WTC11 (cell line): ENCODE measurements at regions not wholly inside any gene's neighbourhood (a gene's known extent, or its start where the extent isn't known, plus 50 kb on each side); places are given as distances from the start of the nearest gene placed in this dataset.

Experiments used
- ATAC-seq: fragments of 200-7000 bp; cut with Tn5 transposase; 2 replicates; pipeline ENCODE4 v1.10.0; 2021; ENCODE audit warnings: mild to moderate bottlenecking, moderate library complexity
- CTCF ChIA-PET: fragments of 300-600 bp; sonication (Branson Sonifier 250); formaldehyde crosslinking; loops from one replicate; lab custom pipeline; 2021; ENCODE audit warnings: antibody characterized with exemption; lab: Charles Lee
- POLR2A ChIA-PET: fragments of 350-600 bp; sonication (Branson Sonifier 250); formaldehyde crosslinking; loops from one replicate; lab custom pipeline; 2021; ENCODE audit warnings: antibody characterized with exemption; lab: Charles Lee
- DNase-seq: peaks from one replicate; pipeline ENCODE4 v3.0.0; 2021; ENCODE audit warnings: low spot score
- H3K27ac Mint-ChIP-seq: 2 replicates; pipeline ENCODE4 v1.8.0; 2021; ENCODE audit warnings: mixed read lengths
- H3K27me3 Mint-ChIP-seq: 2 replicates; pipeline ENCODE4 v1.8.0; 2021; ENCODE audit warnings: low read depth, mild to moderate bottlenecking, moderate library complexity, mixed read lengths
- H3K36me3 Mint-ChIP-seq: 2 replicates; pipeline ENCODE4 v1.8.0; 2021; ENCODE audit warnings: mixed read lengths
- H3K4me1 Mint-ChIP-seq: 2 replicates; pipeline ENCODE4 v1.8.0; 2022; ENCODE audit warnings: mixed read lengths
- H3K4me3 Mint-ChIP-seq: 2 replicates; pipeline ENCODE4 v1.8.0; 2021; ENCODE audit warnings: mild to moderate bottlenecking, moderate library complexity, mixed read lengths
- H3K9me3 Mint-ChIP-seq: 2 replicates; pipeline ENCODE4 v1.8.0; 2021; ENCODE audit warnings: mixed read lengths
- AR ChIP-seq: fragments of 250-450 bp; sonication (Bioruptor Pico); IDR thresholded peaks from 2 replicates; pipeline ENCODE4 v1.9.0; 2021; ENCODE audit warnings: mild to moderate bottlenecking
- CTCF ChIP-seq: fragments of 200-600 bp; IDR thresholded peaks from 2 replicates; pipeline ENCODE4 v1.8.0; 2022; ENCODE audit warnings: antibody characterized with exemption
- E2F5 ChIP-seq: sonication (generic); formaldehyde crosslinking; IDR thresholded peaks from 2 replicates; pipeline ENCODE4 v1.8.1; 2022; ENCODE audit warnings: mild to moderate bottlenecking, moderate library complexity, missing genetic modification reagents
- EMX1 ChIP-seq: fragments of 250-450 bp; sonication (Bioruptor Pico); IDR thresholded peaks from 2 replicates; pipeline ENCODE4 v1.8.0; 2021; ENCODE audit warnings: mild to moderate bottlenecking
- ERG ChIP-seq: fragments of 250-450 bp; sonication (Bioruptor Pico); IDR thresholded peaks from 2 replicates; pipeline ENCODE4 v1.8.0; 2021; ENCODE audit warnings: mild to moderate bottlenecking
- FOXK1 ChIP-seq: sonication (generic); formaldehyde crosslinking; IDR thresholded peaks from 2 replicates; pipeline ENCODE4 v1.8.0; 2022; ENCODE audit warnings: mild to moderate bottlenecking, moderate library complexity, missing genetic modification reagents
- IRF1 ChIP-seq: sonication (generic); formaldehyde crosslinking; IDR thresholded peaks from 2 replicates; pipeline ENCODE4 v1.8.0; 2023; ENCODE audit warnings: missing genetic modification reagents
- JAZF1 ChIP-seq: fragments of 250-450 bp; sonication (Bioruptor Pico); IDR thresholded peaks from 2 replicates; pipeline ENCODE4 v1.9.0; 2021; ENCODE audit warnings: moderate library complexity, mild to moderate bottlenecking, inconsistent platforms
- KAT7 ChIP-seq: sonication (generic); formaldehyde crosslinking; IDR thresholded peaks from 2 replicates; pipeline ENCODE4 v1.8.1; 2023; ENCODE audit warnings: missing genetic modification reagents, mild to moderate bottlenecking, borderline replicate concordance
- MLX ChIP-seq: sonication (generic); formaldehyde crosslinking; IDR thresholded peaks from 2 replicates; pipeline ENCODE4 v1.8.1; 2023; ENCODE audit warnings: mild to moderate bottlenecking, missing genetic modification reagents, moderate library complexity
- NR3C1 ChIP-seq: sonication (generic); formaldehyde crosslinking; conservative IDR thresholded peaks from 2 replicates; pipeline ENCODE4 v1.8.1; 2023; ENCODE audit warnings: low read depth, mild to moderate bottlenecking, missing genetic modification reagents
- SP1 ChIP-seq: sonication (generic); formaldehyde crosslinking; conservative IDR thresholded peaks from 2 replicates; pipeline ENCODE4 v1.8.1; 2022; ENCODE audit warnings: missing genetic modification reagents
- STAT6 ChIP-seq: sonication (generic); formaldehyde crosslinking; conservative IDR thresholded peaks from 2 replicates; pipeline ENCODE4 v1.8.1; 2023; ENCODE audit warnings: mild to moderate bottlenecking, low read depth, missing genetic modification reagents, moderate library complexity
- ZNF232 ChIP-seq: sonication (generic); formaldehyde crosslinking; IDR thresholded peaks from 2 replicates; pipeline ENCODE4 v1.8.0; 2022; ENCODE audit warnings: mild to moderate bottlenecking, missing genetic modification reagents
- ZNF416 ChIP-seq: fragments of 250-450 bp; sonication (Bioruptor Pico); IDR thresholded peaks from 2 replicates; pipeline ENCODE4 v1.9.0; 2021; ENCODE audit warnings: mild to moderate bottlenecking, inconsistent platforms
- ZNF423 ChIP-seq: fragments of 250-450 bp; sonication (Bioruptor Pico); IDR thresholded peaks from 2 replicates; pipeline ENCODE4 v2.1.2; 2022; ENCODE audit warnings: mild to moderate bottlenecking, moderate library complexity
- ZNF512 ChIP-seq: sonication (generic); formaldehyde crosslinking; IDR thresholded peaks from 2 replicates; pipeline ENCODE4 v1.8.1; 2022; ENCODE audit warnings: missing genetic modification reagents, borderline replicate concordance
- ZNF671 ChIP-seq: fragments of 250-450 bp; sonication (Bioruptor Pico); IDR thresholded peaks from 2 replicates; pipeline ENCODE4 v1.8.0; 2021; ENCODE audit warnings: mild to moderate bottlenecking

- Mint-ChIP-seq H3K27me3 (no peaks in the 10 kb centered on the region), H3K36me3 (no peaks in the 10 kb centered on the region), H3K4me1 (peaks cover 10% of the 10 kb centered on the region; the same call in 1 of the 2 replicates), H3K4me3 (no peak overlapping the region), H3K9me3 (peaks cover 12% of the 10 kb centered on the region), H3K27ac (no peak overlapping the region)
- no peak for ATAC-seq
- ChIA-PET CTCF (no interaction called here), POLR2A (no interaction called here)
- DNase-seq, result no peak
- TF ChIP-seq E2F5 (CRISPR knock-in tag) (no peak), MLX (no peak), ZNF423 (CRISPR knock-in tag) (no peak), ZNF671 (no peak), EMX1 (no peak), KAT7 (CRISPR knock-in tag) (no peak), ZNF512 (CRISPR knock-in tag) (no peak), ZNF416 (CRISPR knock-in tag) (no peak), ZNF232 (CRISPR knock-in tag) (no peak), IRF1 (CRISPR knock-in tag) (no peak), SP1 (CRISPR knock-in tag) (no peak), AR (CRISPR knock-in tag) (no peak), NR3C1 (CRISPR knock-in tag) (no peak)
Observed at GRCh38 chr4:136643416-136643815, 888.9 kb downstream of the PCDH18 start.

GRCh38 chr4:136637071-136637777, 895.1 kb downstream of the PCDH18 start:
- DNase-seq (peak; percentile 76), ATAC-seq (peak; percentile 72)
- no peaks in the 10 kb centered on the region for H3K36me3 Mint-ChIP-seq
- no peak for TF ChIP-seq STAT6 (CRISPR knock-in tag)
- TF ChIP-seq JAZF1, result no peak
- peak; percentile 45; the same call in 1 of the 2 replicates for TF ChIP-seq CTCF
- TF ChIP-seq ERG (CRISPR knock-in tag), result no peak
- no peak for TF ChIP-seq FOXK1 (CRISPR knock-in tag)
- ChIA-PET POLR2A (no interaction called here), CTCF (no interaction called here)
- peaks cover 9% of the 10 kb centered on the region for H3K9me3 Mint-ChIP-seq
- no peak overlapping the region for H3K4me3 Mint-ChIP-seq
- peak overlapping the region; percentile 76 for H3K27ac Mint-ChIP-seq
- peaks cover 18% of the 10 kb centered on the region for H3K4me1 Mint-ChIP-seq
- no peaks in the 10 kb centered on the region for H3K27me3 Mint-ChIP-seq
